HFFc6 (cell line): ENCODE measurements at regions not wholly inside any gene's neighbourhood (a gene's known extent, or its start where the extent isn't known, plus 50 kb on each side); places are given as distances from the start of the nearest gene placed in this dataset.

Source experiments
- DNase-seq: peaks from one replicate; pipeline ENCODE4 v3.0.0-alpha.2; 2018
- H3K27ac Mint-ChIP-seq: 2 replicates; pipeline ENCODE4 v1.8.0; 2020; ENCODE audit warnings: mild to moderate bottlenecking, mixed read lengths
- H3K27me3 Mint-ChIP-seq: 2 replicates; pipeline ENCODE4 v1.8.0; 2021; ENCODE audit warnings: mild to moderate bottlenecking, moderate library complexity, mixed read lengths; ENCODE audit not compliant: insufficient read depth
- H3K36me3 Mint-ChIP-seq: 2 replicates; pipeline ENCODE4 v1.8.0; 2021; ENCODE audit warnings: low read depth, mixed read lengths
- H3K4me1 Mint-ChIP-seq: 2 replicates; pipeline ENCODE4 v1.8.0; 2020; ENCODE audit warnings: low read depth, mixed read lengths
- H3K4me3 Mint-ChIP-seq: 2 replicates; pipeline ENCODE4 v1.8.0; 2020; ENCODE audit warnings: mild to moderate bottlenecking, moderate library complexity, mixed read lengths
- H3K9me3 Mint-ChIP-seq: 2 replicates; pipeline ENCODE4 v1.8.0; 2020; ENCODE audit warnings: mild to moderate bottlenecking, mixed read lengths
- CTCF ChIP-seq: fragments of 200-600 bp; sonication (generic); IDR thresholded peaks from 2 replicates; pipeline ENCODE4 v1.5.0; 2021; ENCODE audit warnings: antibody characterized with exemption, mild to moderate bottlenecking

- no peaks in the 10 kb centered on the region for H3K9me3 Mint-ChIP-seq
- H3K4me3 Mint-ChIP-seq, result no peak overlapping the region
- no peak overlapping the region for H3K27ac Mint-ChIP-seq
- peaks cover 14% of the 10 kb centered on the region for H3K4me1 Mint-ChIP-seq
- TF ChIP-seq CTCF, result no peak
- H3K27me3 Mint-ChIP-seq, result peaks cover 22% of the 10 kb centered on the region
- no peak for DNase-seq
- H3K36me3 Mint-ChIP-seq, result no peaks in the 10 kb centered on the region
These were observed 118.0 kb upstream of the PITRM1 start for GRCh38 chr10:3290550-3290949.

DNA sequence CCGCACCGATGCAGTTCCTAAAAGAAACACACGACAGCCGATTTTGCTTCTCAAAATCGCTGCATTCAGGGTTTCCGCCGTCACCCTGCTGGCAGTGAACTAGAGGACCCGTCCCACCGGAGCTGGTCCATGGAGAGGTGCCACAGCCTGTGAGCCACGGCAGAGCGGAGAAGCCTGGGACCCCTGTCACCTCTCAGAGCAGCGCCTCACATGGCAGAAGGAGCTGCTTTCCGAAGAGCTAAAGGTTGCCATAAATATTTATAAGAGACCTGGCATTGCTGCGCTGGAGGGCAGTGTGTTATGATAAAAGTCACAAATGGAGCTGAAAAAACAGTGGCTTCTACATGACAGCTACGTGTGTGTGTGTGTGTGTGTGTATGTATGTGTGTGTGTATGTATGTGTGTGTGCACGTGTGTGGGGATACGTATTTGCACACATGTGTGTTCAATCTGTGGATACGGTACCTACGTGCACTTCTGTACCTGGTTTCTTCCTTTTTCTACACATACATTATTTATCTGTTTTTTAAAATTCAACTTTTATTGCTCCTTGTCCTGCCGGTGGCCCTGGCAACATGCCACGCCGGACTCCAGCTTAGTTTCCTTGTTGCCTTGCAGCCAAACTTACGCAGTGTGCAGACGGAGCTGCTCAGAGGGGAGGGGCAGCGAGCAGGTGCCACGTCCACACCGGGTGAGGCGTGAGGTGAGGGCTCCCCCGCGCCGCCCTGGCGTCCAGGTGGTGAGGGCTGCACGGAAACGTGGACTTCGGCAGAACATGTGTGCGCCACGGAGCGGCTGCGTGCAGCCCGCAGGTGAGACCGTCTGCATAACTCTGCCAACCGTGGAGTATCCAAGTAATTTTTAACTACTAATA, 115.2 kb upstream of the PITRM1 start:
- no peaks in the 10 kb centered on the region for H3K9me3 Mint-ChIP-seq
- H3K4me1 Mint-ChIP-seq, result peaks cover 3% of the 10 kb centered on the region; the same call in 1 of the 2 replicates
- TF ChIP-seq CTCF, result no peak
- H3K36me3 Mint-ChIP-seq, result no peaks in the 10 kb centered on the region
- no peak overlapping the region for H3K4me3 Mint-ChIP-seq
- peaks cover 30% of the 10 kb centered on the region for H3K27me3 Mint-ChIP-seq
- no peak overlapping the region for H3K27ac Mint-ChIP-seq
- no peak for DNase-seq

GRCh38 chr10:3282674-3283017, 110.1 kb upstream of the PITRM1 start:
- no peak for TF ChIP-seq CTCF
- Mint-ChIP-seq H3K4me3 (no peak overlapping the region), H3K4me1 (no peaks in the 10 kb centered on the region), H3K27me3 (peaks cover 45% of the 10 kb centered on the region), H3K36me3 (no peaks in the 10 kb centered on the region), H3K9me3 (no peaks in the 10 kb centered on the region), H3K27ac (no peak overlapping the region)
- DNase-seq, result no peak

GRCh38 chr10:3281941-3282673, 109.5 kb upstream of the PITRM1 start:
- Mint-ChIP-seq H3K27ac (no peak overlapping the region), H3K4me3 (no peak overlapping the region), H3K4me1 (no peaks in the 10 kb centered on the region), H3K36me3 (peaks cover 4% of the 10 kb centered on the region; the same call in 1 of the 2 replicates), H3K9me3 (no peaks in the 10 kb centered on the region), H3K27me3 (peaks cover 45% of the 10 kb centered on the region)
- DNase-seq, result no peak
- no peak for TF ChIP-seq CTCF

DNA sequence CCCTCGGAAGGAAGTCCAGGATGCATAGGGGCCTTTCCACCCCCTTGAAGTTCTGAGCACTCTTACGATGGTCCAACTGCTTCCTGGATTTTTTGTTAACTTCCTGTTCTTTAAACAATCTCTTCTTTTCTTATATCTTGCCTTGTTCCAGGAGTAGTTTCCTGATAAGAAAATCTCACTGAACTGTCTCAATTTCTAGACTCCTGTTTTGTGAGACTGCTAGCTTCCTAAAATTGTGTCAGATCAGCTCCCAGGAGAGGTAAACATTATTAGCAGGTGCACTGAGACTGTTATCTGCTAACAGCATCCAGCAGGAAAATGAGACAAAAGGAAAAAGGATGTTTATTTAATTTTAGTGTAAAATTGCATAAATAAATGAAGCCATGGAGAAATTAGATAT, 106.2 kb upstream of the PITRM1 start:
- no peak for TF ChIP-seq CTCF
- Mint-ChIP-seq H3K27ac (no peak overlapping the region), H3K4me3 (no peak overlapping the region), H3K36me3 (peaks cover 12% of the 10 kb centered on the region), H3K27me3 (peaks cover 66% of the 10 kb centered on the region), H3K9me3 (peaks cover 6% of the 10 kb centered on the region), H3K4me1 (no peaks in the 10 kb centered on the region)
- no peak for DNase-seq
